HG03439 (cell line): ENCODE measurements at regions not wholly inside any gene's neighbourhood (a gene's known extent, or its start where the extent isn't known, plus 50 kb on each side); places are given as distances from the start of the nearest gene placed in this dataset.
"Not testable (repeated sequence)": the region's sequence is repeated elsewhere in the genome, so short reads cannot be mapped to it uniquely, and the experiment has no call there.

Experiments used
- ATAC-seq: cut with Tn5 transposase; IDR thresholded peaks from one replicate; pipeline ENCODE4 v1.9.1; 2021; ENCODE audit warnings: mild to moderate bottlenecking, moderate library complexity; ENCODE audit not compliant: unreplicated experiment

DNA sequence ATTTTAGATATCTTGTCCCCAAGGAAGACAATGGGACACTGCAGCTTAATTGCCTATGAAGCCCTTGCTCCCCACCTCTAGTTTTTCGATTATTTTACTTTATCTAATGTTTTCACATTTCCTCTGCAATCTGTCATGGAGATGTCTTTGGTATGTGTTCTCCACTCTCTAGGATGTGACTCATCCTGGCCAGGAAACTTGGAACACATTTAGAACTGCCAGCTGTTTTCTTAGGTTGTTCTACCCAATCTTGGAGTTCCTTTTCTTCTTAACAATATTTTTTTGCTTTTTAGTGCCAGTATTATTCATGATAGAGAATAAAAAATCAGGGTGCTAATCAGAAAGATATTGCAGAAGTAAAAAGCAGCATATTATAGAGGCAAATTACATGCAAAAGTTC lies 101.7 kb upstream of the CLEC14A start:
- ATAC-seq, result no peak

GRCh38 chr14:38355473-38355872 lies 99.6 kb upstream of the CLEC14A start:
- ATAC-seq, result not testable (repeated sequence)

GRCh38 chr14:38350102-38350501 lies 94.2 kb upstream of the CLEC14A start:
- no peak for ATAC-seq

DNA sequence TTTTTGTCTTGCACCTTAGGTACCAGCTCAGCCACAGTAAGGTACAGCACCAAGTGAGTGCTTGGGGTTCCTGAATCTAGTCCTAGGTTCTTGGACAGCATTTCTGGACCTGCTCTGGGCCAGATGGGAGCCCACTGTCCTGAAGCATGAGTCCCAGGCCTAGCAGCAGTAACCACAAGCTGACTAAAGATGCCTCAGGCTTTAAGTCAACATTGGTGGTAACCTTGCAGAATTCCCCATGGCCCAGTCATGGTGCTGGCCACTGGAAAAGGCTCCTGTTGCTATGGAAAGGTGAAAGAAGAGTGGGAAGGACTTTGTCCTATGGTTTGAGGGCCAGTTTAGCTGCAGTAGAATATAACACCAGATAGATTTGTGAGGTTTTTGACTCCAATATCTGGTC lies 86.9 kb upstream of the CLEC14A start:
- no peak for ATAC-seq

DNA sequence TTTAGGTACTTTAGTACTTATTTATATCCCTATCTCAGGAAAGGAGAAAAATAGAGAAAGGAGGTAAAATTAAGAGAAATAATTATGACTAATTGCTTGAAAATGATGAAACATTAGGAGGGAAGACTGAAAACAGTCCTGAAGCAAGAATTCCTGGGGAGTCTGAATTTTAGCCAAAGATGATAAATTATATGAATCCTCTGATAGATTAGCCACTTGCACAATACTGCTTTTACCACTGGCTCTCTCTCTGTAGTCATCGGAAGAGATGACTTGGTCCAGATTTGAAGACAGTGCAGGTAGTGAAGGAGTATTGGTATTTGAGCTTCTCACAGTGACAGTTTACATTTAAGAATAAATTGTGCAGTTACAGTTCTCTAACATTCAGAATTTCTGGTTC lies 83.8 kb upstream of the CLEC14A start:
- no peak for ATAC-seq

- ATAC-seq, result peak; percentile 53
Measured at GRCh38 chr14:38336298-38336697, 80.4 kb upstream of the CLEC14A start.

GRCh38 chr14:38330275-38330674 lies 74.4 kb upstream of the CLEC14A start:
- no peak for ATAC-seq

- no peak for ATAC-seq
Measured at GRCh38 chr14:38329246-38329645, 73.4 kb upstream of the CLEC14A start.

DNA sequence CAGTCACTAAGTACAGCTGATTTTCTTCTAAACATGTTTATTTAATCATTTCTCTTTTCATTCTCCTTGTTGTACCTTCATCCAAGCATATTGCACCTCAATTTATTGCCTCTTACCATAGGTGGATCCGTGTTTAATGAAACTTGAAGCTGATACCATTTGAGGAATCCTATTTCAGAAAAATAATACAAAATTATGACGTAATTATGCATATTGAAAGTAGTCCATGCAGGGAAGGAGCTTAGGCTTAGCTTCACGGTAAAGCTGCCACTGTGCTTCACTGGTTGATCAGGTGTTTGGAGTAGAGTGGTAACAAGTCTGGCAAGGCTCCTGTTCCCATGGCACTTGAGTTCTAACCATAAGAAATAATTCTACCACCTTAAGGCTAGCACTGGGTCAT lies 61.0 kb upstream of the CLEC14A start:
- ATAC-seq, result no peak

DNA sequence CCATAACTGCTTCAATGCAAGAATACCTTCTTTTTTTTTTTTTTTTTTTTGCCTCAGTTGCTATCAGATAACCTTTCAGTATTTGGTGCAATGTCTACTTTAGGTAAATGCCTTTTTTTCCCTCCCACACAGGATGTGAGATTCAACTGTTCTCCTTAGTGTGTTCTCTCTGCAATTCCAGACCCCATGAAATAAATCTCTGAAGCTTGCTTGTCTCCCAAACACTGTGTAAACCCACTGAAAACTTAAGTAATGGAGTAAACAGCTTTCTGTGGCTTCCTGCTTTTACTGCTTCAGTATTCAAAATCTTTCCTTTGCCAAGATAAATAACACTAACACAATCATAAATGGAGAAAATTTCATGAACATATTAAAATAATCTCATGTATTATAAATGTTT lies 55.8 kb upstream of the CLEC14A start:
- no peak for ATAC-seq

GRCh38 chr14:38310420-38310995 lies 54.6 kb upstream of the CLEC14A start:
- no peak for ATAC-seq

DNA sequence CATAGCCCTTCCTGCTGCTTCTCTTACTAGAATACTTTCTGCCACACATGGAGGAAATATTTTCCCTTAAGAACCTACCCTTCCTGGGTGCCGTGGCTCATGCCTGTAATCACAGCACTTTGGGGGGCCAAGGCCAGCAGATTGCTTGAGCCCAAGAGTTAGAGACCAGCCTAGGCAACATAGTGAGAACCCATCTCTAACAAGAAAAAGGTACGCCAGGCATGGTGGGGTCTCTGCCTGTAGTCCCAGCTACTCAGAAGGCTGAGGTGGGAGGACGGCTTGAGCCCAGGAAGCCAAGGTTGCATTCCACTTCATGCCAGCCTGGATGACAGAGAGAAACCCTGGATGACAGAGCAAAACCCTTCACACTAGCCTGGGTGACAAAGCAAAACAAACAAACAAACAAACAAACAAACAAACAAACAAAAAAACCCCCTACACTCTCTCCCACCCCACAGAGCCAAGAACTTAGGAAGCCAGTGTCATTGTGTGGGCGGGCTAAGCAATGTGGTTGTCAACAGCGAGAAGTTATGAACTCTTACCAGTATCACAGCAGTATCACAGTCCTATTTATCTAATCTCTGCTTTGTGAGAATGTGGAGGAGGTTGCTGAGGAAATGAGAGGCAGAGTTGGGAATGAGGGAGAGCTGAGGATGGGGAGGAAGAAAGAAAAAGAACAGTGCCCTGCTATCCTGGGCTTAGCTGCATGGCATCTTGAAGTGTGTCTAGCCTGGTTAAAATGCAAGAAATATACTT lies 53.8 kb upstream of the CLEC14A start:
- ATAC-seq, result no peak
